ENCODE measurements at regions not wholly inside any gene's neighbourhood (a gene's known extent, or its start where the extent isn't known, plus 50 kb on each side); places are given as distances from the start of the nearest gene placed in this dataset.

DNA sequence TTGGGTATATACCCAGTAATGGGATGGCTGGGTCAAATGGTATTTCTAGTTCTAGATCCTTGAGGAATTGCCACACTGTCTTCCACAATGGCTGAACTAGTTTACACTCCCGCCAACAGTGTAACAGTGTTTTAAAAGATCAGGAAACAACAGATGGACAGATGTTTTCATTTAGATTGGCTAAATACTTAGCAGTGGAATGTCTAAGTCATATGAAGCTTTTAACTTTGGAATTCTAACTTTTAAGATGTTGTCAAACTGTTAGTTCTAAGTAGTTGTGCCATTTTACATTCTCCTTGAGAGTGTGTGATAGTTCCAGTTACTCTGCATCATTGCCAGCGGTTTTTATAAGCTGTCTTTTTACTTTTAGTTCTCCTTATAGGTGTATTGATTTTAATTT lies 688.8 kb downstream of the SEMA5A start:
- no peak for DNase-seq (ENCODE audit: low read depth)

DNA sequence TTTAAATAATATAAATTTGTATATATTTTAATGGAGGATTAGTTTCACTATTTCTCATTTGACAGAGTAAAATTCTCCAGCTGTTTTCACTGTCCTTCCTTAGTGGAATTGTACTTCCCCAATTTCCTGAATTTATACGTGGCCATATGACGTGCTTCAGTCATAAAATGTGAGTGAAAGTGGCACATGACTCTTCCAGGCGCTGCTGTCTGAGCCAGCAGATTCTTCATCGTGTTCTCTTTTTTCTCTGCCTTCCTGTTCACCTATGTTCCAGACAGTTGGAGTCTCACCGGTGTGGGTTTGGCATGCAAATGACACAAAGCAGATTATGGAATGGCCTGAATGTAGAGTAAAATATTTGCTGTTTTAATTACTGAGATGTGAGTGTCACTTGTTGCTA lies 684.1 kb downstream of the SEMA5A start:
- no peak for DNase-seq (ENCODE audit: low read depth)

GRCh38 chr5:8864053-8864452 lies 681.8 kb downstream of the SEMA5A start:
- no peak for DNase-seq (ENCODE audit: low read depth)

- no peak for DNase-seq (ENCODE audit: low read depth)
These were observed 680.6 kb downstream of the SEMA5A start for GRCh38 chr5:8865266-8865665.

GRCh38 chr5:8865686-8866374 lies 680.0 kb downstream of the SEMA5A start:
- no peak for DNase-seq (ENCODE audit: low read depth)

- DNase-seq (ENCODE audit: low read depth) = no peak
These were observed 677.6 kb downstream of the SEMA5A start for GRCh38 chr5:8868283-8868682.

GRCh38 chr5:8869932-8870331 lies 675.9 kb downstream of the SEMA5A start:
- no peak for DNase-seq (ENCODE audit: low read depth)

GRCh38 chr5:8870349-8870958 lies 675.4 kb downstream of the SEMA5A start:
- DNase-seq (ENCODE audit: low read depth) = no peak

- DNase-seq (ENCODE audit: low read depth) = no peak
These were observed 674.9 kb downstream of the SEMA5A start for GRCh38 chr5:8870959-8871355.

DNA sequence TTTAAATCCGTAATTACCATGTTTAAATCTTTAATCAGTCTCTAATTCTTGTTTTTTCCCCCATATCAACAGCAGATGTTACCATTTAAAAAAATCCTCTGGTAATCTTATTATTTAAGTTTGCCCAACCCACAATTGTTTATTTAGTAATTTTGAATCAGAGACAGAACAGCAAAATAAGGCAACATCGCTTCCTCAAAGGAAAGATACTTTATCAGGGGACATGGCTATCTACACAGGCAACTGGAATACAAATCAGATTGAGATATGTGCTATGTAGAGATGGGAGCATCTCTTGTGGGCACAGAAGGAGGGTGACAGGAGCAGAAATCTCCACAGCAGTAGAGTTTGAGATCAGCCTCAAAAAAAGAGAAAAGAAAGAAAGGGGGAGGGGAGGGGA lies 674.4 kb downstream of the SEMA5A start:
- DNase-seq (ENCODE audit: low read depth) = no peak

GRCh38 chr5:8875722-8876121 lies 670.2 kb downstream of the SEMA5A start:
- no peak for DNase-seq (ENCODE audit: low read depth)

- DNase-seq (ENCODE audit: low read depth) = no peak
These were observed 666.6 kb downstream of the SEMA5A start for GRCh38 chr5:8879248-8879647.

GRCh38 chr5:8884029-8884428 lies 661.8 kb downstream of the SEMA5A start:
- no peak for DNase-seq (ENCODE audit: low read depth)

DNA sequence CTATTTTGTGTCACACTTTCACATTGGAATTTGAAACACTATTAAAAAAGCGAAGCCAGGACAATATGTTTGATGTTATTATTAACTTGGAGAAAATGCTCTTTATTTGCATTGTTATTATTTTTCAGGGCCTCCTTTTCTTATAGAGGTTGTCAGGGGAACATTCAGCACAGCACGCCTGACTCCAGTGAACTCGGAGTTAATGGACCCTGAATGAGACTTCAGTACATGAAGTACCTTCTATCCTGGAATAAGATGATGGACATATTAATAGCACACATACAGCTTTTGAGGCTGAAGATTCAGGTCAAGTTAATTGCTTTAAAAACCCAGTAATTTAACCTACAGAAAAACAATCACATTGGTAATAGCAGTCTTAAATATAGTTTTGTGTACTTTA lies 652.9 kb downstream of the SEMA5A start:
- DNase-seq (ENCODE audit: low read depth) = no peak

DNA sequence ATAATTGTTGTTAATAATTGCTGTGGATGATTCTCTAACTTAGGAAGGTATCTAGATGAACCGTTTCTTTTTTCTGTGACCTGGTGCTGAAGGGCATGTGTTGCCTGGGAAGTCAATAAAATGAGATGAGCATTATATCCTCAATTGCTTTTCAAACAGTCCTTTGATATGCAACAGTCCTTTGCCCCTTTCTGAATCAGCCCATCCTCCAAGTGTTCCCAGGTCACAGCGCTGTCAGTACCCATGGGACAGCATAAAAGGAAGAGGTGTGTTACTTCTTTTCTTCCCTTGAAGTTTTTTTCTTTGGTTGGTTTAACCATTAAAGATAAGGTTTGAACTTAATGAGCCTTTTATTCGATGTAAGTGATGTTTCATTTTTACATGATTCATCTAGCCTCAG lies 651.8 kb downstream of the SEMA5A start:
- DNase-seq (ENCODE audit: low read depth) = no peak

DNA sequence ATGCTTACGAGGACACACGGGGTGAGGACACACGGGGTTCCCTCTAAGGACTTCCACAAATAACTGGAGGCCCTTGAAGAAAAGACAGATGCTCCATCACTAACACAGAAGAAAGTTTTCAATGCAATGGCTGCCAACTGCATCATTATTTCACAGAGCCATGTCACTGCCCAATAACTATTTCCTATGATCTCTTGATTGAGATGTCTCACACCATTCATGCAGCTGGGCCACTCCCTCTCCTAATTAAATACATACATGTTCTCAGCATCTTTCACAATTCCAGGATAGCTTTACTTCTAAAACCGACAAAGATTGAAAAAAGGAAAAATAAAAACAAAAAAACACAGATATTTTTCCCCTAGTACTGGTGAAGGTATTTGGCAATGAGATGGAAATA lies 650.8 kb downstream of the SEMA5A start:
- DNase-seq (ENCODE audit: low read depth) = no peak

DNA sequence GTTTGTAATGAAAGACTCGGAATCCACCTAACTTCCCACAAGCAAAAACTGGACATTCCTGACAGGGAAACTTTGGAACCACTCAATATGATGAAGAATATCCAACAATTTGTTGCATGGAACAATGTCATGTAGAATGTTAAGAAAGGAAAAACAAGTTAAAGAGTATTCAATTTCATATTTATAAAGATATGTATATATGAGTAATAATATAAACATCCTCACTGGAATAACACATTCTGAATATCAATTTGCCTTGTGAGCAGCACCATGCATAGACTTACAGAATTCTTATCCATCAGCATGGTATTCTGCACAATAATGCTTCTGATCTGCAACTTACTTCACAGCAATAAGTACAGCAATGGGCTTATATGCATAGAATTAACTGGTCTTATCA lies 650.3 kb downstream of the SEMA5A start:
- DNase-seq (ENCODE audit: low read depth) = no peak

DNA sequence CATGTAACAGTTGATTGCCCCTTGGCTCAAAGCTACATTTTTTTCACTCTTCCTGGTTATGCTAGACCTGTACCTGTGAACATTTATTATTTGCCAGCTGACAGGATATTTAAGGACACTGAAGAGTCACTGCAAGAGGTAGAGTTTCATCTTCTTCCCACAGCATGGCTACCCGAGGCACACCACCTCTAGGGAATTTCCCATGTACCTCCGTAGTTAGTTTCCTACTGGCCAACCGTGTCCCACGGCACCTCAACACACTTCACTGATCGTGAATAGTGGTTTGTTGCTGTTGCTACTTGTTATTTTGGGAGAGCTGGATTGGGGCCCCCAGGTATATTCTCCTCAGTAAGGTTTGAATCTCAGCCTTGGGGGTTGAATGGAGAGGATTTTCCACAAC lies 648.6 kb downstream of the SEMA5A start:
- no peak for DNase-seq (ENCODE audit: low read depth)

- DNase-seq (ENCODE audit: low read depth) = no peak
These were observed 640.9 kb downstream of the SEMA5A start for GRCh38 chr5:8905021-8905420.

GRCh38 chr5:8906303-8906967 lies 639.4 kb downstream of the SEMA5A start:
- DNase-seq (ENCODE audit: low read depth) = no peak

DNA sequence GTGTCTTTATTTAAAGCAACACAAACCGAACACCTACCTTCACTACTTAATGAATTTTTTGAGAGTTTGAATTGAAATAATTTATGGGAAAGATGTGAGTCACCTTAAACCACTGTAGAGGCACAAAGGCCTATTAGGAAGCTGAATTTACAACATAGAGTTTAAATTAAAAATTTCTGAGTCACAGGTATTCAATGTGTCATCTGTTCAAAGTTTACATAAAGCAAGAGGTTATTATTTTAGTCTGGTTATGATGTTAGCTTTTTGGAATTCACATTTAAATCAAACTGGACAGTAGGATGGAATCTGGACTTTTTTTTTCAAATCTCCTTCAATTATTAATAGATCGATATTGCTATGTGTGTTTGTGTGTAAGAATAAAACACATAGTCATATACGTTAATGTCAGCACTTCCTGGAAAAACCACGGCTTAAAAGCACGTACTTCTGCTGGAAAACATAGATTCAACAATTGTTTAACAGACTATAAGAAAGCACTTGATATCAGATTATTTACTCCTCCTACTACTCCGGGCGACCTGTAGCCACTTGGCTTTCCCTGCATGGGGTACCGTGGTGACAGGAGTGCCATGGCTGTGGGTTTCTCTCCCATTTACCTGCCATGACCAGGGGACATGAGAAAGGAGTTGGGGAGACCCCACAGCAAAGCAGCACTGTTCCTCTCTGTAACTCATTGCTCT lies 638.6 kb downstream of the SEMA5A start:
- DNase-seq (ENCODE audit: low read depth) = no peak

GRCh38 chr5:8908055-8908683 lies 637.7 kb downstream of the SEMA5A start:
- peak; percentile 0 for DNase-seq (ENCODE audit: low read depth)

DNA sequence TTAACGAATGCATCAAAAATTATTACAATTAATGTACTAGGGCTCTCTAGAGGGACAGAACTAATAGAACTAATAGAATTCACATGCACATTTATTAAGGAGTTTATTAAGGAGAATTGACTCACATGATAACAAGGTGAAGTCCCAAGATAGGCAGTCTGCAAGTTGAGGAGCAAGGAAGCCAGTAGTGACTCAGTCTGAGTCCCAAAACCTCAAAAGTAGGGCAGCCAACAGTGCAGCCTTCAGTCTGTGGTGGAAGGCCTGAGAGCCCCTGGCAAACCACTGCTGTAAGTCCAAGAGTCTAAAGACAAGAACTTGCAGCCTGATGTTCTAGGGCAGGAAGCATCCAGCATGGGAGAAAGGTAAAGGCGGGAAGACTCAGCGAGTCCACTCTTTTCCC lies 633.8 kb downstream of the SEMA5A start:
- DNase-seq (ENCODE audit: low read depth) = no peak

All from stimulated activated CD8-positive, alpha-beta memory T cell treated with anti-CD3 and anti-CD28 coated beads, Interleukin-7, amount 100 ng/mL, for 24 hours (primary cell).